Kidney glomerular epithelial cell (primary cell): ENCODE measurements at regions not wholly inside any gene's neighbourhood (a gene's known extent, or its start where the extent isn't known, plus 50 kb on each side); places are given as distances from the start of the nearest gene placed in this dataset.
"Not testable (repeated sequence)": the region's sequence is repeated elsewhere in the genome, so short reads cannot be mapped to it uniquely, and the experiment has no call there.

ENCODE experiments used
- DNase-seq: peaks from one replicate; lab custom pipeline; 2025; lab: John Stamatoyannopoulos, UW

DNA sequence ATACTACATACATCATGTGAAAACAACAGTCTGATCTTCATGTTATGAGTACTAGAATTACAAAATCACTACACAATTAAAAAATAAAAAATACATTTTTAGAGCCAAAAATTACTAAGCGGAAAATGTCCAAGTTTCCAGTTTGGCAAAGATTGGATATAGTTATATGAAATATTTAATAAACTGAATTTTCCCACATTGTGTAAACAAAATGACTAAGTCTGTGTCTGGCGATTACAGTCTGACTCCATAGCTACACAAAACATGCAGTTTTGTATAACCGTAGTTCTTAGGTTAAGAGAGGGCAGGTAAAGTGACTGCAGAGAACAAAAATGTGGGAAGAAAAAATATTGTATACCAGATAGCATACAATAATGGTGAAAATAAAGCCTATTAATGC is 59.2 kb upstream of the TMEM47 start:
- no peak for DNase-seq

DNA sequence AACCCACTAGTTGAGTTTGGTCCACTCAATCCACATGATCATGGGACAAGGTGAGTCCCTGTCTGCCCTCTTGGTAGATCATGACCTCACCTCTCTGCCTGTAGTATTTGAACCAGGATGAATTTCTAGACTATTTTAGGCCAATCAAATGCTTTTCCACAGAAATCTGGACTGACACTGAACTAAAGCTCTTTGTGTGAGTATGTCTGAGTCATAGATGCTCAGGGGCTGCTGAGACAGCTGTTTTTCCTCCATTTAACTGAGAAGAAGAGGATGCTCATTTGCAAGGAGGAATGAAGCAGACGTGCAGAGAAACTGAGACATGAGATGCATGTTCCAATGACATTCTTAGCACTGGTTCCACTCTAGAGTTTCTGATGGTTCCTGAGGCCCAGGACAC is 77.3 kb upstream of the TMEM47 start:
- DNase-seq = no peak

DNA sequence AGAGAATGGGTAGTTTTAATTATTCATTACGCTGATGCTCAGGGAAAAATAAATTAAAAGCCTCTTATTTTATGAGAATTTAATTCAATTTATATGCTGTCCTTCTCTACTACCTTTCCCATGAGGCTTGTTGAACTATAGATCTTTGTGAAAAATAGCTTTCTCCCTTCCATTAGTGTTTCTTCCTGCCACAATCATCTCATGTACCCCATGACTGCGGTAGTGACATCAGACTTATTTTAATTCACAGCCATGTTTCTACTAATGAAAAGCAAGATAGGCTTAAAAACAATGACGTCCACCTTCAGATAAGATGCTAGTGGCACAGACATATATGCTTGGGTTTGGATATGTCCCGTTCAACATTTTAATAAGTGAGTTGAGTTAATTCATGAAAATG is 87.4 kb upstream of the TMEM47 start:
- no peak for DNase-seq

DNA sequence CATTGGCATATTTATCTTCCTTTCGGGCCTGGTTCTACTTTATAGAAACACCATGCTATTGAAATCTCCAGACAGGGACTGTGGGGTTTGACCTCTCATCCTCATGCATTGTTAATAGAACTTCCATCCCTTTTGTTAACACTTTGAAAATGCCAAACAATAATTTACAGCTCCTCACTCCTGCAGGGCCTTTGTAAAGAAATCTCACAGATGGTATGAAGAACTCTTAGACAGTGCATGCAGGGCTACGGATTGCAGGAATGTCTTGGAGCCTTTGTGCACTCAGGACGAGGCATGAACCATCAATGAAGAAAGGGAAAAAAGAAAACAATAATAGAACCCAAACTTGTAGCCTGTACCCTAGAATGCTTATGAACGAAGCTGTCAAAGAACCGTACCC is 92.8 kb upstream of the TMEM47 start:
- DNase-seq = no peak

DNA sequence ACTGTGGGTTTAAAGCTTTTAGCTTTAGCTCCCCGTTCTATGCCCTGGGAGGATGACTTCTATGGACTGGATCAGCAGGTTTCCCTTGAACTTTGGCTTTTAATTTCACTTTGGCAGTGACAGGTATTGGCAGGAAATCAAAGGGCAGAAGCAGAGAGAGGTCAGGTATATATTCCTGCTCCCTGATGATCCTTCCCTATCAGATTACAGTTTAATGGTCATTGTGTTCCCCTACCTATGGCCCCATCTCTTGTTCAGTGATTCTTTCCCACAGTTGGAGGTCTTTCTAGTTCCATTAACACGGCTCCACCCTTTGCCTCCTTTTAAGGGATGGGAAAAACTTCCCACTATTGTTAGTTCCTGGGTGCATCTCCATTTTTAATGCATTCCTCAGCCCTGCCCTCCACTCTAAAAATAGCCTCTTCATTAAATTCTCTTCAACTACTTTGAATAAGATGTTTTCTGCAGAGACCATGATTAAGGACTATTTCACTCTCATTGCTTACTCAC is 107.8 kb upstream of the TMEM47 start:
- DNase-seq = no peak

DNA sequence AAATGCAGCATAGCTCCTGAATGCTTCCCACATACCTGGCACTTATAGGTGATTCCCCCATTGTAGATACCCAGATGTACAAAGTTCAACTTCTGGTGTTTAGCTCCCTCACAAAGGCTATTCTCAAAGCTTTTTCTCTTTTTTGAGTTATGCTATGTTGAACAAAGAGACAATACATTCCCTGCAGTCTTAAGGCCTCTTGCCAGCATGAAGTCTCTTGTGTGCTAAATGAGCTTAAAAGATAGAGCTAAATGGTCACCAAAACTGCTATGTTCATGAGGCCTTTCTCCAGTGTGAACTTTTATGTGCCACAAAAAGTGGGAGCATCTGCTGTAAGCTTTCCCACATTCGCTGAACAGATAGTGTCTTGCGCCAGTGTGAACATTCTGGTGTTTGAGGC is 111.2 kb upstream of the TMEM47 start:
- DNase-seq = no peak

DNA sequence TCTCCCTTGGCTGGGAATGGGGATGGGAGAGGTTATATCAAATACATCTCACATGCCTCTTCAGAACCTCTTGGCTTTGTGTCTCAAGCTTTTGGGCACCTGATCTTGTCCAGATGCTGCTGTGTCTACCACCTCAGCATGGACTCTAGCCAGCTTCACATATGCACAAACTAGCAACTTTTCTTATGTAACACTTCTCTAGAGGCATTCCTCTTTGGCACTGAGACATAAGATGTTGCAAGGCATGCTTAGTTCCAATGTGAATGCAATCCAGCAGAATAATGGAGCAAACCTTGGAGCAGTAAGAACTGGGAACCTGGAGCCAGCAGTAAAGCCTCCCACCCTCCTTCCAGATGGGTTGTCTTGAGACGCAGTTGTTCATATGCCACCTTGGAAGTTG is 113.4 kb upstream of the TMEM47 start:
- no peak for DNase-seq

DNA sequence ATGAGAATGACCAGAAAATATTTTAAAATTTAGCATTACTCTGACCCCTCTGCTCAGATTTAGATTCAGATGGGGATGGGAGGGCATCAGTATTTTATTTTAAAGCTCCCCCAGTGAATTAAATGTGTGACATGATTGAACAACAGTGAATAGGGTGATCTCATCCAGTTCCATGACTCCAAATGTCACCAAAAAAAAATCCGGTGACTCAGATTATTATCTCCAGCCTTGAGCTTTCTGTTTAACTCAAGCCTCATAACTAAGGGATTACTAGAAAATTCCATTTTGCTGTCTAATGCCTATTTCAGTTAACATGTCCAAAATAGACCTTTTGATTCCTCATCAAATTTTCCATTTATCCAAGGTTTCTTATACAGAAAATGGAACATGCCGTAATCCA is 121.8 kb upstream of the TMEM47 start:
- peak; percentile 11 for DNase-seq

DNA sequence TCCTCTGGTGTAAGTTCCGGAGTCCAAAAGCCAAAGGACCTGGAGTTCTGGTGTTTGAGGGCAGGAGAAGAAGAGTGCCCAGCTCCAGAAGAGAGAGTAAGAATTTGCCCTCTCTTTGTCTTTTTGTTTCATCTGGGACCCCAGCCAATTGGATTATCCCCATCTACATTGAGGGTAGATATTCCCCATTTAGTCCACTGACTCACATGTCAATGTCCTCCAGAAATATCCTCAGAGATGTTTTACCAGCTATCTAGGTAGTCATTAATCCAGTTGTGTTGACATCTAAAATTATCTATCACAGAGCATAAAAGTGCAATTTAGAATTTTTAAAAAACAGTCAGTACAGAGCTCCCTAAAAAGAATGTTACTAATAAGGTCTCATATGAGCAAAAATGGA is 132.9 kb upstream of the TMEM47 start:
- DNase-seq = no peak

DNA sequence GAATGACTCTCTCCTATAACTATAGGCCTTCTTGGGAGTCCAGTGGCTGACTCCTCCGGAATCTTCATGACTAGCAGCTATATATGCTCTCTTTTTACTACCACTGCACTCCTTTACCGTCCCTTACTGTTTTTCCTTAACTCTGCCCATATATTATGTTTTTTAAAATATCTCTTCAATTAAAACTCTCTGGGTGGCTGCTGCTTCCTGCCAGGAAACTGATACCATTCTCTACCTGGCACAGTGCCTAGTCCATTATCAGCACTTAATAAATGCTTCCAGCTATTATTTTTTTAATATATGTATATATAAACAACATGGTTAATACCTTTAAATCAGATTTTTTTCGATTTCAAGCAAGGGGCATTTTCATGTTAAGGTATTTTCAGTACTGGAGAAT is 136.6 kb upstream of the FAM47B start:
- DNase-seq = no peak

DNA sequence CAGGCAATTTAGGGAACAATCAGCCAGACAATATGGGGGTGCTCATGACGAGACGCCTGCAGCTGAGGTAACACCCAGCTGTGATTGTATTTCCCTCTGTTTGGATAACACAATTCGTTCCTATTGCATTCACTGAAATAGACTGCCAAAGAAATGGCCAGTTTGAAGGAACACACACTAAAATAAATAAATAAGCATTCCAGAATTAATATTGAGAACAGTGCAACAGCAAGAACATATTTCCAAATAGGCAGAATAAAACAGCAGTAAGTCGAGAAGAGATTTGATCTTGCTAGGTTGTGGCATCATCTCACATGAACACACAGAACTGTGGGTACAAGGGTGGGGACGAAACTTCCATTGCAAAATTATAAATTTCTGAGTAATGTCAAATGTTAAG is 133.5 kb upstream of the FAM47B start:
- no peak for DNase-seq

DNA sequence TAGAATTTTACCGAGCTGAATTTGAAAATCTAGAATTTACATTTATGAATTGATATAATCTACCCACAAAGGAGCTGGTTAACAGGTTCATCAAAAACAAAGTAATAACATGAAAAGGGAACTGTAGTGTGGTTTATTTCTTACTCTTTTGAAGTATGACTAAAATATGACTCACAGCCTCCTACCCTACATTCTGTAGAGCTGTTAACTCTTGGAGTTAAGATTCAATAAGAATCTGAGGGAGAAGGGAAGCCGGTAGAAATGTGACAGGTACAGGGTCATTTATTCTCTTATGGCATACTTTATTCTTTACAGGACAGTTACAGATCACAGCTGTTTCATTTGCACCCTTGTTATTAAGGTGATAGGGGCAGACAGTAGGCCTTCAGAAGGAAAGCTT is 132.2 kb upstream of the FAM47B start:
- peak; percentile 11 for DNase-seq

DNA sequence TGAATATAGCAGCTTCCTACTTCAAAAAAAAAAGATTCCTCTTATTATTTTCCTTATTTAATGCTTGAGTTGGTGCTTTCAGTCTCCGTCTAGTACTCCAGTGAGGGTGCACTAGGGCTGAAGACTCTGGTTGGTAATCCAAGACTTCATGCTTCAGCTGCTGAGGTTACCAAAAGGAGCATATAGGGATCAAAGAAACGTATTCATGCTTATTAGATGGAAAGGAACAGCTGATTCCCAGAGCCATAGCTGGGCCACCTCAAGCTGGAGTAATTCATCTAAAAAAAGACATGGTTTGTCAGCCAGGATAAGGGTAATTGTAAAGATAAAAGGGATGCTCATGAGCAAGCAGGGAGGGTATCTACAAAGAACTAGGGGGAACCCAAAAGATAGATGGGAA is 131.7 kb upstream of the FAM47B start:
- no peak for DNase-seq

DNA sequence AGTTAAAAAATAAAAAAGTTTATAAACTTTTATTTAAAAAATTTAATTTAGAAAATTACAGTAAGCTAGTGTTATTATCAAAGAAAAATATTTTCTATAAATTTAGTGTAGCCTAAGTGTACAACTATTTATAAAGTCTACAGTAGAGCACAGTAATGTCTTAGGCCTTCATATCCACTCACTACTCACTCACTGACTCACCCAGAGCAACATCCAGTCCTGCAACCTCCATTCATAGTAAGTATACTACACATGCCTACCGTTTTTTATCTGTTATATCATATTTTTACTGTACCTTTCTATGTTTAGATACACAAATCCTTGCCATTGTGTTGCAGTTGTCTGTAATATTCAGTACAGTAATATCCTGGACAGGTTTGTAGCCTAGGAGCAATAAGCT is 129.0 kb upstream of the FAM47B start:
- no peak for DNase-seq

DNA sequence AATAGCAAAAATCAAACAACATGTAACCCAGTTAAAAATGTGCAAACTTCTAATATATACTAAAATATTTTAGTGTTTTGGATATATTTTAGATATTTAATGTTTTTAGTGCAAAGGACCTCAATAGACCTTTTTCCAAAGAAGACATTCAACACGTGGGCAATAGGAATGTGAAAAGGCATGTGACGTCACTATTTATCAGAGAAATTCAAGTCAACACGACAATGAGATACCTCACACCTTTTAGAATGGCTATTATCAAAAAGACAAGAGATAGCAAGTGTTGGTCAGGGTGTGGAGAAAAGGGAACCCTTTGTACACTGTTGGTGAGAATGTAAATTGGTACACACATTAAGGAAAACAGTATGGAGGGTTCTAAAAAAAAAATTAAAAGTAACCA is 115.6 kb upstream of the FAM47B start:
- no peak for DNase-seq

DNA sequence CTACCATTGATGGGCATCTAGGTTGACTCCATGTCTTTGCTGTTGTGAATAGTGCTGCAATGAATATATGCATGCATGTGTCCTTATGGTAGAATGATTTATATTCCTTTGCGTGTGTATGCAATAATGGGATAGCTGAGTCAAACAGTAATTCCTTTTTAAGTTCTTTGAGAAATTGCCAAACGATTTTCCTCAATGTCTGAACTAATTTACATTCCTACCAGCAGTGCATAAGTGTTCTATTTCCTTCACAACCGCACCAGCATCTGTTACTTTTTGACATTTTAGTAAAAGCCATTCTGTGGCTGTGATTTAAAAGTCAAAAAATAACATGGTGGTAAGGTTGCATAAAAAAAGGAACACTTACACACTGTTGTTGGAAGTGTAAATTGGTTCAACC is 103.1 kb upstream of the FAM47B start:
- no peak for DNase-seq

DNA sequence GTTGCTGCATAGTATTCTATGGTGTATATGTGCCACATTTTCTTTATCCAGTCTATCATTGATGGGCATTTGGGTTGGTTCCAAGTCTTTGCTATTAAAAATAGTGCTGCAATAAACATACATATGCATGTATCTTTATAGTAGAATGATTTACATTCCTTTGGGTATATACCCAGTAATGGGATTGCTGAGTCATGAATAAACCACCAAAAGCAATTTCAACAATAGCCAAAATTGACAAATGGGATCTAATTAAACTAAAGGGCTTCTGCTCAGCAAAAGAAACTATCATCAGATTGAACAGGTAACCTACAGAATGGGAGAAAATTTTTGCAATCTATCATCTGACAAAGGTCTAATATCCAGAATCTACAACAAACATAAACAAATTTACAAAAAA is 101.4 kb upstream of the FAM47B start:
- not testable (repeated sequence) for DNase-seq

DNA sequence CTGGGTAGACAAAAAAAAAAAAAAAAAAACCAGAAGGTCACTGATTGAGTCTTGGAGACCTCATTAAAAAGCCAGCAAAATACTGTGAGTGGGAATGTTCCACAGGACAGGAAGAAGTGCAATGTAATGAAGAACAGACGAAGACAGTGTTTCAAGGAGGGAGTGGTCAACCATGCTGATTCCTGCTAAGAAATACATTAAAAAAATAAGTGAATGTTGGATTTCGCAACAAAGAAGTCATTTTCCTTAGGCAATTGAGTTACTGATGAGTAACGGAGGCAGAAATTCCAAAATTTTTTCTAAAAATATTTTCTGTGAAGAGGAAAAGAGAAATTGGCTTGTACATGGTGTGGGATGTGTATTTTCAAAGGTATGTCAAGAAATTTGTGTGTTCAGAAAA is 94.3 kb upstream of the FAM47B start:
- no peak for DNase-seq

DNA sequence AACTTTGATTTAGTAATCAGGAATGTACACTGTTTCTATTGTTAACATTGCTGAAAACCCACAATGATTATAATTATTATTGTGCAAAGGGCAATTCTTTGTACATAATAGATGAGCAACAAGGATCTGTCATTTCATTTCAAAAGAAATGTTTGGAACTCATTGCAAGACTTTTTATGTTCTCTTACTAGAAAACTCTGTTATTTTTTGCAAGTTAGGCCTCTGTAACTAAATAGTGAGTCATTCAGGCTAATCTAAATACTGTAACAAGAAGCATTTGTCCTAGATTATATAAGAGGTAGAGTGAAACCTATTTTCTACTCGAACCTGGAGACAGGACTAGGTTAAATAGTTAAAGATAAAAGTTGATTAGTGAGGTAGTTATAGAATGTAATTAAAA is 93.2 kb upstream of the FAM47B start:
- peak; percentile 0 for DNase-seq

DNA sequence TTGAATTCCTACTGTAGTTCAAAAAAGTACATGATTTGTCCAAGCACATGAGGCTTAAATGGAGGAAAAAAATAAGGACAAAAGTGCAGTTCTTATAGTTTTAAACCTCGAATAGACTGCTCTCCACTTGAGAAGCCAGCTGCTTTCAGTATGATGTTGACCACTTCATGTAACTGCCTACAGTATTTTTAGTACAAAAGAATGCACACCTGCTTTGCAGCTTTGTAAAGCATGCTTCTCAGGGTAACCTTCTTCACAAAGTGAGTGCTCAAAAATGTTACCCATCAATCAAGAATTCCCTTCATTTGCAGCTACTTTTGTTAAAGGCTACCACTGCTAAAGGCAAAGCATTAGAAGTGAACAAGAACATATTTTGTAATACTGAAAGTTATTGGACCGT is 83.4 kb upstream of the FAM47B start:
- DNase-seq = no peak

DNA sequence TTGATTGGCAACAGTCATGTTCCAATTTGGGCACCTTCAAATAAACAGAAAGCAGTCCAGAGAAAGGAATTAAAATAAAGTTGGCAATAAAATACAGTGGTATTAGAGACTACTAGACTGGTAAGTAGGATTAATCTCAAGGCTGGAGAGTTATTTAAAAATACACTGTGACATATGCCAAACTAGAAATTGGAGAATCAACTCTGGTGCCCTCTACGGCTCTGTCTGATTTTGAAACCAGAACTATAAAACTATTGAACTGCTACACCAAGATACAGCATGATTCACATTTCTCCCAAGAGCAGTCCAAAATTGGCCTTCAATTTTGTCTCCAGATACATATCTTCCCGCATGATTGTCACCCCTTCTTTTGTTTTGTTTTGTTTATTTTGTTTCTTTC is 78.7 kb upstream of the FAM47B start:
- DNase-seq = no peak

DNA sequence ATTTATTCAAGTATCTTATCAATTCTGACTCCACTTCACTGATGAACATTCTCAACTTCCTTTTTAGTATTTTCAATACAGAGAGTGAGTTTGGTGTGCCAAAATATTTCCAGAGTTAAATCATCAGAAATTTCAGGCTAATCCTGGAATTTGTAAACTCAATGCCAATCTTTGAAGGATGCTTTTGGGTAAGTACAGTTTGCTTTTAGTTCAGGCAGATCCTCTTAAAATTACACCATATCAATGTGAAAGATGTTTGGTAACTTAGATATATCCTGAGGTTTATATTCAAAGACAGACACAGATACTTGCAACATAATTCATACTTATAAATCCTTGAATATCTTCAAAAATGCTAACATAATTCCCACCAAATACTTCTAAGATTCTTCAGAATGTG is 76.0 kb upstream of the FAM47B start:
- no peak for DNase-seq

DNA sequence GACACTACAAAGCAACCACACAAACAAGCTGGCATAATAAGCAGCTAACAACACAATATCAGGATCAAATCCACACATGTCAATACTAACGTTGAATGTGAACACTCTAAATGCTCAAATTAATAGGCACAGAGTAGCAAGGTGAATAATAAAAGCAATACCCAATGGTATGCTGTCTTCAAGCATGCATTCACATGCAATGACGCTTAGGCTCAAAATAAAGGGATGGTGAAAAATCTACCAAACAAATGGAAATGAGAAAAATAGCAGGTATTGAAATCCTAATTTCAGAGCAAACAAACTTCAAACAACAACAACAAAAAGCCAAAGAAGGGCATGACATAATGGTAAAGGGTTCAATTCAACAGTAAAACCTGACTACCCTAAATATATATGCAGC is 74.0 kb upstream of the FAM47B start:
- no peak for DNase-seq

DNA sequence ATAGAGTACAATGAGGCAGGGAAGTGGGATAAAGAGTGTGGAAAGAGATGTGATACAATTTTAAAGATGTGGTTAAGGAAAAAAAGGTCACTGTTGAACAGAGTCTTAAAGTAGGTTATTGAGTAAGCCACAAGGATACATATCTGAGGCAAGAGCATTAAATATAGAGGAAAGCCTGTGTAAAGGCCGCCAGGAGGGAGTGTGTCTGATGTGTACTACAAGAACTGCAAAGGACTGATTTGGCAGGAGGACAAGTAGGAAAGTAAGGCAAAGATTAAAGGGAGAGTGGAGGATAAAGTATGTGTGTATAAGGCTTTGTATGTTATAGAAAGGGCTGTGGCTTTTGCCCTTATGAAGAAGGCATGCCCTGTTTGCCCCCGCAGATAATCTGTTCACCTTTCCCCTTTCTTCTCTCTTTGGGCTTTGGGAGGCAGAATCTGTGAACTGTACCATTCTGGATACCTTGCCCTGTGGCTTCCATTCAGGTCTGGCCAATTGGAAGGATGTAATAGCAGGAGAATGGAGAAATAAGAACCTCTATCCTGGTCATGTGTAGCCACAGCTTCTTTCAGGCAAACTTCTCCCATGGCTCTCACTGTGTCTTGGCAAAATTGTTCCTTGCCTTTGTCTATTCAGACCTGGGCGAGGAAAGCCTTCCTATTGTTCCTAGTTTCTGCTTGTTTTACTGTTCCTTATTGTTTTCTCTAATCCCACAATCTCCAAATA is 68.9 kb upstream of the FAM47B start:
- no peak for DNase-seq

DNA sequence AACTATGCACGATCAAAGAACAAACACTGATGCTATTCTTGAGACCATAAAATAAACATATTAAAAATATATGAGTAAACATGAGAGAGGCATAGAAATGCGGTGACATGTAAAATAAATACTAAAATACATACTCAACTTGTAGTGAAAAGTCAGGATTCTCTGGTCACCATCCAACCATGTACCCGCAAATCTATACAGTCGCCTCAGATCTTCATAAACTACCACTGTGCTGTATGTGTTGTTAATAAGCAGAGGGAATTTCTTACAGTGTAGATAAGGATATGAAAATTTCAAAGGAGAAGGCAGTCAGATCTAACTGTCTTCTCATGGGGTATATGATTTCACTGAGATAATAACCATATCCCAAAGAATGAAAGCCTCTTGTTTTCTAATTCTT is 67.8 kb upstream of the FAM47B start:
- no peak for DNase-seq
